ENCODE measurements at regions not wholly inside any gene's neighbourhood (a gene's known extent, or its start where the extent isn't known, plus 50 kb on each side); places are given as distances from the start of the nearest gene placed in this dataset.

- no peak for TF ChIP-seq CTCF (IDR thresholded peaks at IDR 0.05)
- TF ChIP-seq REST (IDR thresholded peaks at IDR 0.05; ENCODE audit: low read depth, low read length) = no peak
These were observed 419.0 kb upstream of the MMADHC start (continued) for GRCh38 chr2:150006591-150006990.

- no peak for TF ChIP-seq NFIC (IDR thresholded peaks at IDR 0.05; ENCODE audit: borderline replicate concordance)
- TF ChIP-seq SIN3A (IDR thresholded peaks at IDR 0.05; ENCODE audit: borderline replicate concordance, low read depth, low read length) = no peak
- TF ChIP-seq RAD21 (IDR thresholded peaks at IDR 0.05; ENCODE audit: low read length) = no peak
- TF ChIP-seq IRF3 (IDR thresholded peaks at IDR 0.05; ENCODE audit: low read depth, low read length) = no peak
- no peak for TF ChIP-seq ELF1 (IDR thresholded peaks at IDR 0.05)
- Histone ChIP-seq H3K4me1 (ENCODE audit: control insufficient read depth in 1 of 2, insufficient read depth in 2 of 2, low read depth in 1 of 2, low read length in 1 of 2) (no peaks in the 10 kb centered on the region; a peak in 1 of 4 replicates), H3K9ac (no peak overlapping the region), H3K27me3 (ENCODE audit: insufficient read depth) (no peaks in the 10 kb centered on the region), H3K4me2 (no peak overlapping the region), H2AFZ (ENCODE audit: low read depth) (no peak overlapping the region), H3K4me3 (ENCODE audit: low read depth in 2 of 2, low read length in 1 of 2) (no peak overlapping the region), H3K9me2 (no peaks in the 10 kb centered on the region), H4K20me1 (ENCODE audit: insufficient read depth) (no peaks in the 10 kb centered on the region), H3K9me3 (no peaks in the 10 kb centered on the region), H3K27ac (ENCODE audit: low read depth in 2 of 2, low read length in 1 of 2) (no peak overlapping the region), H3K79me2 (ENCODE audit: insufficient read depth) (no peaks in the 10 kb centered on the region), H3F3A (replicated peaks; ENCODE audit: insufficient read depth) (no peaks in the 10 kb centered on the region), H3K36me3 (replicated peaks in 1 of 2; ENCODE audit: control insufficient read depth in 1 of 2, insufficient read depth in 2 of 2, low read length in 1 of 2) (no peaks in the 10 kb centered on the region)
- DNase-seq = no peak
- WGBS (ENCODE audit: low lambda C conversion rate) = 100% methylated on average over 1 of the region's 1 CpG
- POLR2A ChIA-PET = no interaction called here
- CTCF ChIA-PET = no interaction called here
These were observed 416.0 kb upstream of the MMADHC start for GRCh38 chr2:150003544-150003943.

GRCh38 chr2:150001788-150002187 is 414.2 kb upstream of the MMADHC start:
- no peaks in the 10 kb centered on the region for H3F3A ChIP-seq (replicated peaks; ENCODE audit: insufficient read depth)
- H2AFZ ChIP-seq (ENCODE audit: low read depth) = no peak overlapping the region
- H3K4me1 ChIP-seq (ENCODE audit: control insufficient read depth in 1 of 2, insufficient read depth in 2 of 2, low read depth in 1 of 2, low read length in 1 of 2) = no peaks in the 10 kb centered on the region; a peak in 1 of 4 replicates
- ChIA-PET POLR2A (no interaction called here), CTCF (interaction anchor here (0.6 kb wide), 1 partner anchor 26 kb away, joined by 3 read pairs; no protein-coding TSS in a partner anchor)
- H3K4me3 ChIP-seq (ENCODE audit: low read depth in 2 of 2, low read length in 1 of 2) = no peak overlapping the region
- no peak overlapping the region for H3K27ac ChIP-seq (ENCODE audit: low read depth in 2 of 2, low read length in 1 of 2)
- H3K9me2 ChIP-seq = no peaks in the 10 kb centered on the region
- H3K9me3 ChIP-seq = no peaks in the 10 kb centered on the region
- DNase-seq = no peak
- H4K20me1 ChIP-seq (ENCODE audit: insufficient read depth) = no peaks in the 10 kb centered on the region
- H3K79me2 ChIP-seq (ENCODE audit: insufficient read depth) = no peaks in the 10 kb centered on the region
- H3K4me2 ChIP-seq = no peak overlapping the region
- no peaks in the 10 kb centered on the region for H3K36me3 ChIP-seq (replicated peaks in 1 of 2; ENCODE audit: control insufficient read depth in 1 of 2, insufficient read depth in 2 of 2, low read length in 1 of 2)
- no peaks in the 10 kb centered on the region for H3K27me3 ChIP-seq (ENCODE audit: insufficient read depth)
- no peak overlapping the region for H3K9ac ChIP-seq
- 86% methylated on average over 4 of the region's 4 CpGs for WGBS (ENCODE audit: low lambda C conversion rate)
- TF ChIP-seq FOXJ3 (CRISPR knock-in tag; IDR thresholded peaks at IDR 0.05) (no peak), NFIC (IDR thresholded peaks at IDR 0.05; ENCODE audit: borderline replicate concordance) (no peak), USF1 (IDR thresholded peaks at IDR 0.05; ENCODE audit: borderline replicate concordance, low read depth) (no peak), SIN3A (IDR thresholded peaks at IDR 0.05; ENCODE audit: borderline replicate concordance, low read depth, low read length) (no peak), EZH2phosphoT487 (IDR thresholded peaks at IDR 0.05; ENCODE audit: borderline replicate concordance, low read depth) (no peak), RFX5 (IDR thresholded peaks at IDR 0.05; ENCODE audit: low read length) (no peak), CTCF (IDR thresholded peaks at IDR 0.05) (no peak), TEAD4 (IDR thresholded peaks at IDR 0.05; ENCODE audit: borderline replicate concordance, insufficient read depth) (no peak), EP300 (IDR thresholded peaks at IDR 0.05; ENCODE audit: borderline replicate concordance in 1 of 2, low read depth in 1 of 2, low read length in 1 of 2) (no peak), GABPA (IDR thresholded peaks at IDR 0.05; ENCODE audit: low read depth) (no peak), TAF1 (IDR thresholded peaks at IDR 0.05; ENCODE audit: borderline replicate concordance, low read depth, low read length) (no peak)
